D721Med (cell line): ENCODE measurements at regions not wholly inside any gene's neighbourhood (a gene's known extent, or its start where the extent isn't known, plus 50 kb on each side); places are given as distances from the start of the nearest gene placed in this dataset.

Source experiments
- DNase-seq: peaks from one replicate; pipeline ENCODE4 v3.0.0; 2011; ENCODE audit warnings: low spot score; ENCODE audit not compliant: insufficient read length
- FAIRE-seq: peaks from 2 replicates; lab custom pipeline; 2011; peaks lifted over from hg19 to GRCh38; lab: Jason Lieb, UNC
- CTCF ChIP-seq: IDR thresholded peaks from 2 replicates; pipeline ENCODE4 v1.5.1; 2012; ENCODE audit warnings: mild to moderate bottlenecking, control low read depth; ENCODE audit not compliant: insufficient read depth; ENCODE audit errors: missing control alignments

GRCh38 chr2:216257089-216257488 is 115.2 kb downstream of the MARCHF4 start:
- TF ChIP-seq CTCF: no peak
- DNase-seq (no peak), FAIRE-seq (no peak)
